ENCODE measurements at regions not wholly inside any gene's neighbourhood (a gene's known extent, or its start where the extent isn't known, plus 50 kb on each side); places are given as distances from the start of the nearest gene placed in this dataset.
A peak's percentile ranks its signal among the peaks of the same experiment; 100 is the strongest.

- 0 out of 2 replicates have a peak overlapping the region, but pooled peaks have one; percentile 10 for H3K4me2 ChIP-seq (ENCODE audit: low read length)
- H3K9me2 ChIP-seq (ENCODE audit: insufficient read depth, low read length): no peaks in the 10 kb centered on the region
- ChIA-PET POLR2A (interaction anchor here (0.5 to 1.6 kb wide), 12 partner anchors 10 to 282 kb away, joined by 3 to 6 read pairs (median 4); partner anchors contain the start of gene BTG1), CTCF (ENCODE audit: unreplicated experiment) (interaction anchor here (0.6 kb wide), 1 partner anchor 9 kb away, joined by 3 read pairs; no protein-coding TSS in a partner anchor)
- no peak overlapping the region for H3K4me3 ChIP-seq (ENCODE audit: low read depth, low read length, poor library complexity, severe bottlenecking)
- no peaks in the 10 kb centered on the region for H3K36me3 ChIP-seq (ENCODE audit: insufficient read depth, low read length)
- H4K20me1 ChIP-seq (ENCODE audit: insufficient read depth, low read length): no peaks in the 10 kb centered on the region
- no peak overlapping the region for H3K27ac ChIP-seq (ENCODE audit: low read depth, low read length, poor library complexity, severe bottlenecking)
- no TSS peak for BruUV-seq (replicated peaks)
- TF ChIP-seq CTCF (conservative IDR thresholded peaks at IDR 0.05; ENCODE audit: low read length): no peak
- no peaks in the 10 kb centered on the region for H3K79me2 ChIP-seq (ENCODE audit: insufficient read depth, low read depth, low read length)
- no peak overlapping the region for H2AFZ ChIP-seq (ENCODE audit: low read length)
- intact Hi-C loops (cut with micrococcal nuclease; ENCODE audit: unreplicated experiment): no loop called here
- peaks cover 25% of the 10 kb centered on the region for H3K4me1 ChIP-seq (ENCODE audit: insufficient read depth, low read length, poor library complexity, severe bottlenecking)
- peak; percentile 69 for DNase-seq (ENCODE audit: low spot score)
- H3K9me3 ChIP-seq (ENCODE audit: low read length): no peaks in the 10 kb centered on the region
Measured at GRCh38 chr12:92041742-92042141, 103.9 kb downstream of the BTG1 start.

DNA sequence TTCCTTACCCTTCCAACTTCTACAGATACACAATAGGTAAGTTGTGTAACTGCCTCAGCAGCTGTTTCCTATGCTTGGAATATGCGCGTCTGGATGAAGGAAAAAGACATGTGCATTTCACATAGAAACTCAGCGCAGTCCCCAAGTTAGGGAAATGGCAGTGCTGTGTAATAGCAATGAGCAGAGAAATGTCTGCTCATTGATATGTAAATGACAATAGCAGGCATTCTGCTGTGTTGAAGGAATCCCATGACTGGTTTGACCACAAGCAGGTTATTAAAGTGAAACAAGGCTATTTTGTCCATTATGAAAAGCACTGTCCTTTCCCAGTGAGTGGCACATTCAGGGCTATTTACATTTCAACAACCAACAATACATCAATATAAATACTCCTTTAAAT lies 106.6 kb downstream of the BTG1 start:
- intact Hi-C loops (cut with micrococcal nuclease; ENCODE audit: unreplicated experiment): loop anchor here (5.0 to 10.0 kb wide), 2 partner anchors 326 to 428 kb away; no protein-coding TSS in a partner anchor
- DNase-seq (ENCODE audit: low spot score): no peak
- no peak overlapping the region for H3K27ac ChIP-seq (ENCODE audit: low read depth, low read length, poor library complexity, severe bottlenecking)
- TF ChIP-seq EZH2phosphoT487 (IDR thresholded peaks at IDR 0.05; ENCODE audit: borderline replicate concordance, low read depth, low read length) (no peak), CTCF (conservative IDR thresholded peaks at IDR 0.05; ENCODE audit: low read length) (no peak)
- BruUV-seq (replicated peaks): no TSS peak
- H4K20me1 ChIP-seq (ENCODE audit: insufficient read depth, low read length): no peaks in the 10 kb centered on the region
- CTCF ChIA-PET (ENCODE audit: unreplicated experiment): interaction anchor here (0.9 kb wide), 1 partner anchor 15 kb away, joined by 3 read pairs; no protein-coding TSS in a partner anchor
- H3K36me3 ChIP-seq (ENCODE audit: insufficient read depth, low read length): no peaks in the 10 kb centered on the region
- H3K4me1 ChIP-seq (ENCODE audit: insufficient read depth, low read length, poor library complexity, severe bottlenecking): peaks cover 48% of the 10 kb centered on the region
- no peaks in the 10 kb centered on the region for H3K9me3 ChIP-seq (ENCODE audit: low read length)
- no peak overlapping the region for H3K4me2 ChIP-seq (ENCODE audit: low read length)
- no peaks in the 10 kb centered on the region for H3K79me2 ChIP-seq (ENCODE audit: insufficient read depth, low read depth, low read length)
- POLR2A ChIA-PET: interaction anchor here (1.0 to 1.1 kb wide), 2 partner anchors 107 to 405 kb away, joined by 3 read pairs; partner anchors contain the start of gene BTG1
- no peak overlapping the region for H2AFZ ChIP-seq (ENCODE audit: low read length)
- no peaks in the 10 kb centered on the region for H3K9me2 ChIP-seq (ENCODE audit: insufficient read depth, low read length)
- no peak overlapping the region for H3K4me3 ChIP-seq (ENCODE audit: low read depth, low read length, poor library complexity, severe bottlenecking)

- Histone ChIP-seq H2AFZ (ENCODE audit: low read length) (no peak overlapping the region), H3K36me3 (ENCODE audit: insufficient read depth, low read length) (no peaks in the 10 kb centered on the region), H4K20me1 (ENCODE audit: insufficient read depth, low read length) (no peaks in the 10 kb centered on the region), H3K9me3 (ENCODE audit: low read length) (no peaks in the 10 kb centered on the region), H3K27ac (ENCODE audit: low read depth, low read length, poor library complexity, severe bottlenecking) (no peak overlapping the region), H3K9me2 (ENCODE audit: insufficient read depth, low read length) (no peaks in the 10 kb centered on the region), H3K4me3 (ENCODE audit: low read depth, low read length, poor library complexity, severe bottlenecking) (no peak overlapping the region), H3K4me2 (ENCODE audit: low read length) (0 out of 2 replicates have a peak overlapping the region, but pooled peaks have one; percentile 10), H3K4me1 (ENCODE audit: insufficient read depth, low read length, poor library complexity, severe bottlenecking) (peaks cover 54% of the 10 kb centered on the region), H3K79me2 (ENCODE audit: insufficient read depth, low read depth, low read length) (no peaks in the 10 kb centered on the region)
- TF ChIP-seq EZH2phosphoT487 (IDR thresholded peaks at IDR 0.05; ENCODE audit: borderline replicate concordance, low read depth, low read length): no peak
- no peak for TF ChIP-seq CTCF (conservative IDR thresholded peaks at IDR 0.05; ENCODE audit: low read length)
- CTCF ChIA-PET (ENCODE audit: unreplicated experiment): no interaction called here
- intact Hi-C loops (cut with micrococcal nuclease; ENCODE audit: unreplicated experiment): loop anchor here (5.0 to 10.0 kb wide), 2 partner anchors 326 to 429 kb away; no protein-coding TSS in a partner anchor
- no TSS peak for BruUV-seq (replicated peaks)
- POLR2A ChIA-PET: no interaction called here
- DNase-seq (ENCODE audit: low spot score): no peak
Measured at GRCh38 chr12:92038476-92038875, 107.2 kb downstream of the BTG1 start.
